Suprapubic skin (tissue), 4 donors: ENCODE measurements at regions not wholly inside any gene's neighbourhood (a gene's known extent, or its start where the extent isn't known, plus 50 kb on each side); places are given as distances from the start of the nearest gene placed in this dataset.

Source experiments
- DNase-seq, 2 donors: peaks; one replicate each; pipeline ENCODE4 v3.0.0-alpha.2; 2019; ENCODE audit warnings: low spot score in 2 of 2
- H3K27ac ChIP-seq: fragments of 200-600 bp; sonication (generic); one replicate; pipeline ENCODE4 v1.5.1; 2019
- H3K27me3 ChIP-seq: fragments of 200-600 bp; sonication (generic); one replicate; pipeline ENCODE4 v1.5.1; 2019
- H3K36me3 ChIP-seq: fragments of 200-600 bp; sonication (generic); one replicate; pipeline ENCODE4 v1.5.1; 2019
- H3K4me1 ChIP-seq: fragments of 200-600 bp; sonication (generic); one replicate; pipeline ENCODE4 v1.5.1; 2019
- H3K4me3 ChIP-seq: fragments of 200-600 bp; sonication (generic); one replicate; pipeline ENCODE4 v1.5.1; 2019; ENCODE audit warnings: mild to moderate bottlenecking
- H3K9me3 ChIP-seq: fragments of 200-600 bp; sonication (generic); one replicate; pipeline ENCODE4 v1.5.1; 2019
- EP300 ChIP-seq: sonication (generic); formaldehyde crosslinking; IDR thresholded peaks from one replicate; pipeline ENCODE4 v1.6.1; 2017; ENCODE audit warnings: antibody characterized with exemption
- POLR2A ChIP-seq, 2 donors: fragments of 450-650 bp; IDR thresholded peaks; one replicate each; pipeline ENCODE4 v1.6.1; 2017; ENCODE audit warnings: antibody characterized with exemption in 2 of 2, mild to moderate bottlenecking in 2 of 2, moderate library complexity in 2 of 2
- POLR2AphosphoS5 ChIP-seq, 3 donors: sonication (generic); formaldehyde crosslinking; IDR thresholded peaks; one replicate each; pipeline ENCODE4 v1.6.1; 2017; ENCODE audit warnings: antibody characterized with exemption in 3 of 3
- WGBS: methylation state at CpG from one replicate; pipeline ENCODE4 v1.1.5; 2018; 5-methylcytosine and 5-hydroxymethylcytosine counted together
- TF ChIP-seq, protein P1 (sequence below), 2 donors: fragments of 200-600 bp in 1 of 2; fragments of 450-650 bp in 1 of 2; sonication (generic) in 1 of 2; IDR thresholded peaks; one replicate each; pipeline ENCODE4 v1.5.1; 2016 to 2019; ENCODE audit warnings: antibody characterized with exemption in 2 of 2, mild to moderate bottlenecking in 1 of 2, moderate library complexity in 1 of 2

DNA sequence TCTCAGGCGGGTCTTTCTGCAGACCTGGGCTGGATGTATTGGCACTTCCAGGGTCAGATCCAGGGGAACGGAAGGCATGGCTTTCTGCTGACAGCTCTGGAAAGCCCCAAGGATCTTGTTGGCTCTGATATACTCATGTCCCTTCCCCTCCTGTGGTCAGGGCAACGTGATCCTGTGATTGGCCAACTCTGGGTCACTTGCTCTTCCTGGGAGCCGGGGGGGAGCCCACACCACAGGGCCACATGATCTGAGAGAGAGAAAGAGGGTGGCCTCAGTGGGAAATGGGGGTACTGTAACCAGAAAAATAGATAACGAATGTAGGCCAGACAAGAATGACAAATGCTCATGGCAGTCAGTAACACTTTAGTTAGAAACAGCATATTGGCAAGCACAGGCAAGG lies 223.0 kb downstream of the NFATC2 start:
- DNase-seq = no peak
- no peaks in the 10 kb centered on the region for H3K36me3 ChIP-seq
- H3K4me1 ChIP-seq = no peaks in the 10 kb centered on the region
- WGBS = 71% methylated on average over 5 of the region's 5 CpGs
- H3K27ac ChIP-seq = no peak overlapping the region
- no peaks in the 10 kb centered on the region for H3K27me3 ChIP-seq
- H3K4me3 ChIP-seq = no peak overlapping the region
- H3K9me3 ChIP-seq = no peaks in the 10 kb centered on the region
- TF ChIP-seq POLR2AphosphoS5 (IDR thresholded peaks at IDR 0.05) = no peak
- TF ChIP-seq EP300 = no peak
- TF ChIP-seq, protein P1, sequence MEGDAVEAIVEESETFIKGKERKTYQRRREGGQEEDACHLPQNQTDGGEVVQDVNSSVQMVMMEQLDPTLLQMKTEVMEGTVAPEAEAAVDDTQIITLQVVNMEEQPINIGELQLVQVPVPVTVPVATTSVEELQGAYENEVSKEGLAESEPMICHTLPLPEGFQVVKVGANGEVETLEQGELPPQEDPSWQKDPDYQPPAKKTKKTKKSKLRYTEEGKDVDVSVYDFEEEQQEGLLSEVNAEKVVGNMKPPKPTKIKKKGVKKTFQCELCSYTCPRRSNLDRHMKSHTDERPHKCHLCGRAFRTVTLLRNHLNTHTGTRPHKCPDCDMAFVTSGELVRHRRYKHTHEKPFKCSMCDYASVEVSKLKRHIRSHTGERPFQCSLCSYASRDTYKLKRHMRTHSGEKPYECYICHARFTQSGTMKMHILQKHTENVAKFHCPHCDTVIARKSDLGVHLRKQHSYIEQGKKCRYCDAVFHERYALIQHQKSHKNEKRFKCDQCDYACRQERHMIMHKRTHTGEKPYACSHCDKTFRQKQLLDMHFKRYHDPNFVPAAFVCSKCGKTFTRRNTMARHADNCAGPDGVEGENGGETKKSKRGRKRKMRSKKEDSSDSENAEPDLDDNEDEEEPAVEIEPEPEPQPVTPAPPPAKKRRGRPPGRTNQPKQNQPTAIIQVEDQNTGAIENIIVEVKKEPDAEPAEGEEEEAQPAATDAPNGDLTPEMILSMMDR (IDR thresholded peaks at IDR 0.05) = no peak

DNA sequence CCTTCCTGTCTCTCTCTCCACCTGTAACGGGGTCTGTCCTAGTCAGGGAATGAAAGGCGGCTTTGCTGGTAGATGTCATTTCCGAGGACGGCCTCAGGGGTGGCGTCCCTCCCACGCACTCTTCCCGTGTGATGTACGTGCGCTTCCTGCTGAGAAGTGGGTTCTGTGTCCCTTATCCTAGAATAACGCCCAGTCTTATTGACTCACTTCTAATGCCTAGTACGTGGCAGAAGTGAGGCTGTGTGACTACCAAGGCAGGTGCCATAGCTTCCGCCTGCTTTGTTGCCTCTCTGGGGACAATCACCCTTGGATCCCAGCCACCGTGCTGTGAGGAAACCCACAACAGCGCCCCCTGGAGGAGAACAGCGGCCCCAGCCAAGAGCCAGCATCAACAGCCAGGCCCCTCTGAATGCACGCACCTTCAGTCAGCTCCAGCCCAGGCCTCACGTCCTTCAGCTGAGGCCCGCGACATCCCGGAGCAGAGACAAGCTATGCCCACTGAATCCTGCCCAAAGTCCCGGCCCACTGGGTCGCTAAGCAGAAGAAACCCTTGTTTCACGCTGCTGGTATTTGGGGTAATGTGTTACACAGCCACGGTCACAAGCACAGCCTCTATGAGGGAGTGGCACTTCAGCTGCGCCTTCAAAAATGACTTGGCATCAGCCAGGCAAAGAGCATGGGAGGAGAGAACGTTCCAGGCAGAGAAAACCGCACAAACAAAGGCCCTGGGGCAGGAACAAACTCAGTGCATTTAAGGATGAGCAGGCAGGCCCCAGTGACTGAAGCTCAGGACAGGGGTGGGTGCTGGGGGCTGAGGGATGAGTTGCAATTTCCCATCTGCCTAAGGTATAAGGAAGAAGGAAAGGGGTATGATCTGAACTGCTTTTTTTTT lies 224.2 kb downstream of the NFATC2 start:
- H3K27me3 ChIP-seq = no peaks in the 10 kb centered on the region
- no peak for DNase-seq
- no peak for TF ChIP-seq POLR2AphosphoS5 (IDR thresholded peaks at IDR 0.05)
- no peak for TF ChIP-seq EP300
- no peak for TF ChIP-seq POLR2A (IDR thresholded peaks at IDR 0.05)
- TF ChIP-seq, protein P1 (IDR thresholded peaks at IDR 0.05) = peak in 1 of 2 donors; percentile 28
- H3K4me1 ChIP-seq = no peaks in the 10 kb centered on the region
- no peaks in the 10 kb centered on the region for H3K9me3 ChIP-seq
- H3K4me3 ChIP-seq = no peak overlapping the region
- H3K27ac ChIP-seq = no peak overlapping the region
- H3K36me3 ChIP-seq = no peaks in the 10 kb centered on the region
- 65% methylated on average over 13 of the region's 27 CpGs for WGBS

DNA sequence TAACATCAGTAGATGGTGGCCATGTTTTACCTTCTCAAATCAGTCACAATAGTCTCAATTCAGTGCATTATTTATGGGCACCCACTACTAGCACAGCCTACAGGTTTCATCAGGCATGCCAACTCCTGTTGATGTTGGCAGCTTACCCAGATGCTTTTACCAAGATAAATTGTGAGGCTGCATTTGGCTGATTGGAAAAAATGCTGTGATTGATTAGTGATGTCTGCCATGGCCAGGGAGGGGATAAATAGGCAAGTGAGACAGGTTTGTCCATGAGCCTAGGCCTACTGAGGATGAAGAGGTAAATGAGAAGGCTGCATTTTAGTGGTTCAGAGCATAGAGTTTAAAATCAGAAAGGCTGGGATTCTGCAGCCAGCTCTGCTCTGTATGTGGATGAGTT lies 227.1 kb downstream of the NFATC2 start:
- H3K9me3 ChIP-seq = no peaks in the 10 kb centered on the region
- H3K4me3 ChIP-seq = no peak overlapping the region

DNA sequence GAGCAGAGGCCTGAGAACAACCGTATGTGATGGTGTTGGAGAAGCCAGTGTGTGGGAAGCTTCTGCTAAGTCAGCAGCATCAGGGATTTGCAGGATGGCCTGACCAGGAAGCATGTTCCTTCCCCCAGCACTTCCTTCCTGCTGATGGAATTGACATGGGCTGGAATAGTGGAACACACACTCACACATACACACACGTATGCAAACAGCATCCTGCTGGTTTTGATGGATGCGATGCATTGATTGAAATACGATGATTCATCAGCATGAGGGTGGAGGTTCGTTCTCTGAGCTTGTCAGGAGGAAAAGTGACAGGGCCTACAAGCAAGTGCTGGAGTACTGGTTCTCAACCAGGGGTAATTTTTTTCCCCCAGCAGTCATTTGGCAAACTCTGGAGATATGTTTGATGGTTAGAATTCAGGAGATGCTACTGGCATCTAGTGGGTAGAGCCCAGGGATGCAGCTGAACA lies 229.1 kb downstream of the NFATC2 start:
- H3K4me3 ChIP-seq = no peak overlapping the region
- no peak overlapping the region for H3K27ac ChIP-seq
- no peak for DNase-seq
- H3K9me3 ChIP-seq = no peaks in the 10 kb centered on the region
- peaks cover 6% of the 10 kb centered on the region for H3K4me1 ChIP-seq
- no peaks in the 10 kb centered on the region for H3K36me3 ChIP-seq
- WGBS = 54% methylated on average over 5 of the region's 5 CpGs
- no peaks in the 10 kb centered on the region for H3K27me3 ChIP-seq
- no peak for TF ChIP-seq POLR2A (IDR thresholded peaks at IDR 0.05)
- TF ChIP-seq, protein P1 (IDR thresholded peaks at IDR 0.05) = no peak
- no peak for TF ChIP-seq EP300
- TF ChIP-seq POLR2AphosphoS5 (IDR thresholded peaks at IDR 0.05) = no peak

More for the DNA sequence above, 227.1 kb downstream of the NFATC2 start:
- no peak for TF ChIP-seq POLR2A (IDR thresholded peaks at IDR 0.05)
- TF ChIP-seq EP300 = no peak
- TF ChIP-seq, protein P1 (IDR thresholded peaks at IDR 0.05) = no peak
- no peak for TF ChIP-seq POLR2AphosphoS5 (IDR thresholded peaks at IDR 0.05)
- Histone ChIP-seq H3K4me1 (peaks cover 6% of the 10 kb centered on the region), H3K27ac (no peak overlapping the region), H3K27me3 (no peaks in the 10 kb centered on the region), H3K36me3 (no peaks in the 10 kb centered on the region)
- DNase-seq = no peak

DNA sequence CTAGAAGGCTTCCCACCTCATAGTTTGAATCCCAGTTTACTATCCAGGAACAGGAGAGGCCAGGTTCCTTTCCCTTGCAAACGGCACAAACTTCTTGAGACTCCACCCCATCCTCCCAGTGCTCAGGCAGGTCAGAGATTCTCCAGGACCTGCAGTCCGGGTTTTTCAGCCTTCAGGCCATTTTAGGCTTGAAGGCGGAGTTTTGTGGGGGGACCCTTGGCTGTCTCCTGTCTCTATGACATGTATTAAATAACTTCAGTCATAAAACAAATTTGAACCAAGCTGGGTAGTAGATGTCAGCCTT lies 230.1 kb downstream of the NFATC2 start:
- no peak for DNase-seq
- no peaks in the 10 kb centered on the region for H3K36me3 ChIP-seq
- 45% methylated on average over 3 of the region's 3 CpGs for WGBS
- no peak overlapping the region for H3K27ac ChIP-seq
- no peak for TF ChIP-seq POLR2A (IDR thresholded peaks at IDR 0.05)
- no peak for TF ChIP-seq EP300
- TF ChIP-seq, protein P1 (IDR thresholded peaks at IDR 0.05) = no peak
- TF ChIP-seq POLR2AphosphoS5 (IDR thresholded peaks at IDR 0.05) = no peak
- no peaks in the 10 kb centered on the region for H3K9me3 ChIP-seq
- no peaks in the 10 kb centered on the region for H3K27me3 ChIP-seq
- H3K4me1 ChIP-seq = peaks cover 6% of the 10 kb centered on the region
- H3K4me3 ChIP-seq = no peak overlapping the region
